Stimulated activated CD4-positive, alpha-beta T cell treated with anti-CD3 and anti-CD28 coated beads, Interleukin-15, amount 100 ng/mL, for 48 hours (primary cell): ENCODE measurements at regions not wholly inside any gene's neighbourhood (a gene's known extent, or its start where the extent isn't known, plus 50 kb on each side); places are given as distances from the start of the nearest gene placed in this dataset.

Experiments
- DNase-seq, 2 donors: peaks; one replicate each; pipeline ENCODE4 v3.0.0-alpha.2; 2020; ENCODE audit warnings: low read depth in 2 of 2

- no peak for DNase-seq
Measured at GRCh38 chr7:41098846-41099245, 604.0 kb downstream of the INHBA start.

GRCh38 chr7:41098402-41098801, 604.5 kb downstream of the INHBA start:
- no peak for DNase-seq

GRCh38 chr7:41097501-41097900, 605.4 kb downstream of the INHBA start:
- no peak for DNase-seq

DNA sequence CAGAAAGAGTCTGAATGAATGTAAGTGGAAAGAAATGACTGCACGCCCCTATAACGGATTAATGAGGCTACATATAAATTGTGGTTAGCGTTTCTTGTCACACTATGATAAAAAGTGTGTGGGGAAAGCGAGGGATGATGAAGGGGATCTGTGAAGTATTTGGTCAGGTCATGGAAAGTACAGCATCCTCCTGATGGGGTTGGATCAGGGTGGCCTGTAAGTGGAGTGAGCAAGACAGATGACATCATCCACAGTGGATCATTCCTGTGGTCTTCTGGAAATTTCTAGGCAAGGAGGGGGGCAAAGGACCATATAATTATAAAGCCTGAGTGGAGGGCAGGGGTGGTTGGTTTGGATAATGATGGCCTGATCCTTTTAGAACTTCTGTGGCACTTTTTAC, 606.0 kb downstream of the INHBA start:
- no peak for DNase-seq

DNA sequence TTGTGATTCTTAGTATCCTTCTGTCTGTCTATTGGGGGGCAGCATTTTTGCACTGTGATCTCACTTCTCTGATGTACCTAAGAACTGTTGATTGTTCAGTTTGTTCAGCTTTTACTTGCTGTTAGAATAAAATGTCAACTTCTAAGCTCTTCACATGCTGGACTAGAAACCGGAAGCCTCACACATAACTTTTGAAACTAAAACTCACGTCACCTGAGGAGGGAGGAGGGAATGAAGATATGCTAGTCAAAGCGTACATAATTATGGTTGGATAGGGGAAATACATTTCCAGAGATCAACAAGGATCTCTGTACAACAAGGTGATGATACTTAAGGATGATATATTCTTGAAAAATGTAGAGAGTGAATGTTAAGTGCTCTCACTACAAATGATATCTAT, 609.7 kb downstream of the INHBA start:
- DNase-seq, result no peak

- no peak for DNase-seq
Measured at GRCh38 chr7:41085244-41085643, 617.6 kb downstream of the INHBA start.

- DNase-seq, result no peak
Measured at GRCh38 chr7:41084381-41084780, 618.5 kb downstream of the INHBA start.

DNA sequence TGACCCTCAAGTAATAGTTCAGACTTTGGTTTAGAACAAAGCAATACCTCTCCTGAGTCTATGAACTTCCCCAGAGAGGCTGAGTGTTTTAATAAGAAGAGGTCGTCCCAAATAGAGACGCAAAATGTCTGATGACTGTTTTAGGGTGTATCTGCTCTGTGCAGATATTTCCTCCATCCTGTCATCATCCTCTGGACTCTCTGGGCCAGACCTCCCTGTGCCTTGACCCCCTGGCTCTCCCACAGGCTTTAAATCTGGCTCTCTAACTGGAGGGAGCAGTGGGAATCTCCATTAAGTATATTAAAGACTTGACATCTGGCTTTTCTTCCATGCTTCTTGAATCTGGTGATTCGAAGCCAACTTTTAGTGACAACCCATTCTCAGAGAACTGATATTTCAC, 633.3 kb downstream of the INHBA start:
- DNase-seq, result no peak

GRCh38 chr7:41067576-41067975, 635.3 kb downstream of the INHBA start:
- DNase-seq, result no peak

- DNase-seq, result no peak
Measured at GRCh38 chr7:41065663-41066062, 637.2 kb downstream of the INHBA start.

DNA sequence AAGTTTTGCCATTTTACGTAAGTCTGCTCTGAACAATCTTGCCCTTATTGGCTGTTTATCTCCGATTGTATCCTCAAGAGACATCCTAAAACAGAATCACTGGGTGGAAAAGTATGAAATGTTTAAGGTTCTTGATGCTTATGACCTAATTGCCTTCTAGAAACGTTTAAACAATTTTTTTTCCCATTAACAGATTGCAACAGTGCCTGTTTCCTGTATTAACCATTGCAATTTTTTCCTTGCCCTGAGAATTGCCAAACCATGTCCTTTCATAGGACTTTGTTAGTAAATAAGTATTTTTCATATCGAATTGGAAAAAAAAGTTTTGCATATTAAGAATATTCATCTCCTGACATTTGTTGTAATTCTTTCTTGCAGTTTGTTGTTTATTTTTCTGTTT, 639.8 kb downstream of the INHBA start:
- DNase-seq, result no peak

DNA sequence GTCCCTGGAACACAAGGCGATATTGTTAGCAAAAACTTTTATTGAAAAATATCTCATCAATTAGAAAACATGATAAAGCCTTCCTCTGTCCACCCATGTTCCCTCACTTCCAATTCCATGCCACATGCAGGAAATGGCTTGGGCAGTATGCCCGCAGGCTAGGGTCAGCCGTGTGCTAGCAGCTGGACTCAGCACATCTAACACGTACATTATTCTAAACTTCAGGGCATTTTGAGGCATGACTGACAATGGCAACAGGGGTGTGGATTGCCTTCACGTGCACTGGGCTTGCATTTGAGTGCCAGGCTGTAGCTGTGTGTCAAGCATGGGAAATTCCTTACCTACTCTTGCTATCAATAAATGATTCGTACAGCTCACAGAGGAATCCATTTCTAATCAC, 642.1 kb downstream of the INHBA start:
- no peak for DNase-seq

- no peak for DNase-seq
Measured at GRCh38 chr7:41059796-41060195, 643.1 kb downstream of the INHBA start.

GRCh38 chr7:41058986-41059741, 643.7 kb downstream of the INHBA start:
- no peak for DNase-seq

DNA sequence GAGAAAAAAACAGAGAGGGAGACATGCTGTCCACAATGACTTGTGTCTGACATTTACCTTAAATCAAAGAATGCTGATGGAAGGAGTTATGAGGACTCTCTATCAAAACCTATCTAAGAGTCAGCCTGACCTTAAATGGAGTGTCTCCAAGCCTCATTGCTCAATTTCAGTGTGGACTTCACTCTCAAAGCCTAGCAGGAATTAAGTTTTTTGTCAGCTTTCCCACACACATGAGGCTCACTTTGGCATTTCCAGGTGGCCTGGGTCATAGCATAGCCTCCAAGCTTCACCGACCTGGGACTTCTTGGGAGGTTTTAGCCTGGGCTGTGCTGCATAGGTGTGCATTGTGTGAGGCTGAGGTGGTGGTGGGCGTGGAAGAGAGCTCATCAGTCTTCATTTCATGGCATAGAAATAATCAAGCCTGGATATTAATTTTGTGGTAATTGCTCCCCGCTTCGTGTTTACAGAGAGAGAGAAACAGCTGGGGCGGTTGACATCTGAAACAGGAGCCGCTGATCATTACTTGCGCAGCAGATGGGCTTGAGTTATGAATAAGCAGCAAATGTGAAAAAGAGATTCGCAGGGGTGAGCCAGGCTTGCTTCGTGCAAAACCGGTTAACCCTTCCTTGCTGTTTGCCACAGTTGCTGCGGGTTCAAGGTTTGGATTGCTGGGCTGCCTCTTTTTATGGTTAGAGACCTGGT, 647.8 kb downstream of the INHBA start:
- DNase-seq, result no peak

GRCh38 chr7:41053820-41054219, 649.1 kb downstream of the INHBA start:
- DNase-seq, result no peak

DNA sequence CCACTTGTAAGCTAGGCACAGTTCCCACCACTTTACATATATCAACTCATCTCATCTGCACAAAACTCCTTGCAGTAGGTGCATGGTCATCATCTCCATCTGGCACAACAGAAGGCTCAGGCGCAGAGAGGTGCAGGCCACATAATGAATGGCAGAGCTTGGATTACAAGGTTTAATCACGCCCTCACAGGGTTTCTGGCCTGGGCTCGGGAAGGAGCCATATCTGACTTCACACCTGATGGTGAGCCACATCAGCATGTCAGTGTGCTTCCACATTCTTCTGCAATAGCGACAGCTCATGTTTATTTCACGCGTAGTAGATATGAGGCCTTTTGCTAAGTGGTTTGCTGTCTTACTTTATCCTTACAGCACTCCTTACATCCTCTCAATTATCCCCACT, 650.2 kb downstream of the INHBA start:
- no peak for DNase-seq

GRCh38 chr7:41052201-41052600, 650.7 kb downstream of the INHBA start:
- DNase-seq, result no peak

DNA sequence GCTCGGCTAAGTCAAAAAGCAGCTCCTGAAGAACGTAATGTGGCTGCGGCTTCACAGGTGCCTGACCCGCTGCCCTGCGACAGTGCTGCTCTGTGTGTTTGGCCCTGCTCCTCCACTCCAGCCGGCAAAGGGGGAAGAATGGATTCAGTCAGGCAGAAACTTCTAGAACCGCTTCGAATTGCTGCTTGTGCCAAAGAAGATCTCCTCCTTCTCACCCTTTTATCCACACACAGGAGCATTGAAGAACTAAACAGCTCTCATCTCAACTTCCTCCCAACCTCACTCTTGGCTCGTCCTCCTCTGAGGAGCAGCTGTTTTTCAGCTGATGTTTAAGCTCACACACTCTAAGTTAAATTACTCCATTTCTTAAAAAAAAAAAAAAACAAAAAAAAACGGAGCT, 651.4 kb downstream of the INHBA start:
- no peak for DNase-seq

DNA sequence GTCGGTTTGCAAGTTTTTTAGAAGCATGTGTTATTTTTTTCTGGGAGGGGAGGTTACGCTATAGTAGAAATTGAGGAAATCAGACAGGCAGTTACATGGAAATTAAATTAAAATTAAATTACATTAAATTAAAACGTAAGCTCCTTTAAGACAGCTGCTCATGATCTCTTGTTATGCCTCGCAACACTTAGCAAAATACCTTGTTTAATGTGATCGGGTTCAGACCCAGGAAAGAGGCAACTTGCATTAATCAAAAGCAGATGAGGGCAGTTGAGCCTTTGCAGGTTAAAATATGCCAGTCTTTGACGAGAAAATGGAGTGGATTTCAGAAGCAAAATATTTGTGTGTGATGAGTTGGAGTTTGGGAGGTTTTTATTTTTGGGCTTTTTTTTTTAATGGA, 651.8 kb downstream of the INHBA start:
- DNase-seq, result no peak

- no peak for DNase-seq
Measured at GRCh38 chr7:41048771-41049170, 654.1 kb downstream of the INHBA start.

- no peak for DNase-seq
Measured at GRCh38 chr7:41047789-41048191, 655.1 kb downstream of the INHBA start.

DNA sequence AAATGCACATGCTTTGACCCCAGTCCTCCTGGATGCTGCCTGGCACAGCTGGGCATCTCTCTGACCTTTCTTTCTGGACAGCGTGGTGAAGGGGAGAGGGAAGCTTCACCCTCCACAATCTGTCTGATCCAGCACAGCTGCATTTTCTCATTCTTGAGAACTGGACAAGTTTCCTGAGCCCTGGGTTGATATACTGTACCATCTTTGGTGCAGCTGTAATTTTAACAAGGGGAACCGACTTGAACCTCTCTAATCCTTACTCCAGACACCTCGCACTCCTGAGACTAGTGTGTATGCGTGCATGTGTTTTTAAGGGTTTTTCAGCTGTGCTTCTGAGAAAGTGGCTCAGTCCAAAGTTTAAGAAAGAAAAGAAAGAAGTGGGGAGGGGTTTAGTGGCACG, 655.7 kb downstream of the INHBA start:
- no peak for DNase-seq

GRCh38 chr7:41046776-41047175, 656.1 kb downstream of the INHBA start:
- no peak for DNase-seq
